ENCODE measurements at regions not wholly inside any gene's neighbourhood (a gene's known extent, or its start where the extent isn't known, plus 50 kb on each side); places are given as distances from the start of the nearest gene placed in this dataset.

DNA sequence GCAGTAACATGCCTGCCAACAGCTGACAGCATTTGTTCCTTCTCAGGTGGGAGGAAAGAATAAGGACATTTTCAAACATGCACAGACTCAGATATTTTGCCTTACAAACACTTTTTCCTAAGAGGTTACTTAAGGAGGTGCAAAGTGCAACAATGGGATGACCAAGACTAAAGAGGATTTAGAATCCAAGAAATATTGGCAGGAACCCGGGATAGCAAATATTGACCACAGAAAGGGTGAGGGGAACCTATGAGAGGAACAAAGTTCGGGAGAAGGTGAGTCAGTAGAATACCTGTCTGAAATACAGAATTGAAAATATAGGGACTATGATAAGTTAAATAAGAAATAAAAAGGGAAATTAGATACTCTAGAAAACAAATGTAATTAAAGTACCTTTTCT, 321.9 kb upstream of the EMCN start:
- no peak for DNase-seq

DNA sequence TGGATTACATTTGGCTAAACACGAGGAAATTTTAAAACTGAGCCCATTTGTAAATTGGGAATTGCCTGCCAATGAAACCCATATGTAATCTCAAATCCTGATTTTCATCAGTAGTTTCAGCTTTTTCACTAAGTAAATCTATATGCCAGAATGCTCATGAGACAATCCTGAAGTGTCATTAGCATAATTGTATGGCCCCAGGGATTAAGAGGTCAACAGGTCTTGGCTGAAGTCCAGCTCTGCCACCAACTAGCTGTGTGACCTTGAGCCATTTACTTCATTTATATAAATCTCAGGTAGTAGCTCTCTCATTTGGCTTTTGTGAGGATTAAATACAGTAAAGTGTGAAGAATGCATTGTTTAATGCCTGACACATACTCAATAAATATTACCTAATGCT, 320.5 kb upstream of the EMCN start:
- DNase-seq, result no peak

DNA sequence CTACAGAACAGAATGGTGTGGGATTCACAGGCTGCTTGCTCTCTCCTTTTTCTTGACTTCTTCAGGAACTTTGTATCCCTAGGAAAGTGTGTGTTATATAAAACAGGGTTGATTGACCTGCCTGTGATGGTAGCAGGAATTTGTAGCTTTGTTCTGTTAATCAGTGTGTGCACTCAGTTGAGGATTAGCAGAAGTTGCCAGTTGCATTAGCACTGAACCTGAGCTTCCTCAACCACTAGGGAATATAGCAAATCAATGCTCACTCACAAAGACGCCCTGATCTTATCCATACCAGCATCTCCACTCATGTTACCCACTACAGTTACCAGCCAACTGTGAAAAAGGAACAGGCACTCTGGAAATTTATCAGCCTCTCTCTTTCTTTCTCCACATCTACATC, 319.1 kb upstream of the EMCN start:
- no peak for DNase-seq

DNA sequence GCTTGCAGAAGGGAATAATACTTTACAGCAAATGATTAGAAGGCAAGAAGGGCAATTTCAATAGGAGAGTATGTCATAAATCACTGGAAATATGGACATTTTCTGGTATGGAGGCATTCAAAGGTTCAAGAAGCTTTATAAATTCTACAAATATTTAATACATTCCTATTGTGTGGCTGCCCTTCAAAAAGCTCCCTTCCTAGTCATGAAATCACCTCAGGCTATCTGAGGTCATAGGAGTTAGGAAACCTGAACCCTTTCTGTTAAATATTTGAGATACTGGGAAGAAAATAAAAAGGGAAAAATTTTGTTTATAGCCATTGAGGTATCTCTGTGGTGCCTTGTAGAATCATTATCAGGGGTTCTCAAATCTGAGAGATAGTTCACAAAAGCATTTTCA, 316.8 kb upstream of the EMCN start:
- DNase-seq, result no peak

DNA sequence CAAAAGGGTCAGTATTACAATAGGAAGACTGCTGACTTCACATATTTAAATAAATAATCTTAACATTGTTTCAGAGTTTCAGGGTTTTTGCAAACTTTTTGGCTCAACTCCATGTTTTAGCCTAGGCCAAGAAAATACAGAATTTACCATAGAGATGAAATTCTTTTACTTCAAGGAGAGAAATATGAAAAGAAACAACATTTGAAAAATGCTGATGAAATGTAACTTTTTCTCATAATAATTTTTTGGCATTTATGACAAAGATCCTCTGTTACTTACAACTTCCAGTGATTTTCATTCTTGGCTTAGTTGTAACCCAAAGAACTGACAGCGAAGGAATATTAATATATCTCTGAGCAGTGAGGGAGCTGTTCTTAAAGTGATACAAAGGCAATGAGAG, 316.1 kb upstream of the EMCN start:
- DNase-seq, result no peak

DNA sequence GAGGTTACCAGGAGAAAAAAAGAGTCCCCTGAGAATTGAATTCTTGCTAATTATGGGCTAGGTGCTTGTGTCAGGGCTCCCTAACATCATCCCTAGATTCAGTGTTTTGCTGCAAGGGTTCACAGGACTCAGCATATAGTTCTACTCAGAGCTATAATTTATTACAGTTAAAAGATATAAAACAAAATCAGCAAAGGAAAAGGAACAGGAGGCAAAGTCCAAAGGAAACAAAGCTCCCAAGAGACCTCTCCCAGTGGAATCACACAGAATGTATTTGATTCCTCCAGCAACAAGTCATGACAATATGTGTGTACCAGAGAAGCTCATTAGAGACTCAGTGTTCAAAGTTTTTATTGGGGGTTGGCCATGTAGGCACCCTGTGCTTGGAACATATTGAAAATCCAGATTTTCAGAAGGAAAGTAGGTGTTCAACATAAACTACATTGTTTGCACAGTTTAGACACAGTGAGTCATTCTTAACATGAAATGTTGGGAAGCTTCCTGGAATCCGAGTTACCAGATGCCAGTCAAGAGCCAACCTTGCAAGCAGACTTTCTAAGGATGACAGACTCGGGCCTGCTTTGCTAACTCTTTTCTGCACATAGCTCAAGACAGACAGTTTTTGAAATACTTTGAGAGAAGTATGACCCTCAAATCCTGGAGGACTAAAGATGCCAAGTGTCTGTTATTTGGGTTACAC, 311.3 kb upstream of the EMCN start:
- no peak for DNase-seq

DNA sequence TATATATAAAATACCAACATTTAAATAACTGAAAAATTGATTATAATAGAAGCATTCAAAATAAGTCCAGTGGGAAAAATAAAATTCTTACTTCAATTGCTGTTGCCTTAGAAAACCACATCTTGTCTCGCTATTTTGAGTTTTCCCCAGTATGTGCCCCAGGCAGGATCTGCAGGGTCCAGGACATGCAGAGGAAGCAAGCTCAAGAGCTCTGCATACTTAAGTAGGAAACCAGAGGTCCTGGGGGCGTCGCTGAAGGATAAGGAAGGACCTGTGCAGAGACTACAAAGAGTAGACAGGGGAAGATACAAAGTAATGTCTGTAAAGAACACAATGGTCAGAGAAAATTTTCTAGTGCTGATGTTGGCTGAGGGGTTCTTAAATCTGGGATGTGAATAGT, 310.5 kb upstream of the EMCN start:
- no peak for DNase-seq

DNA sequence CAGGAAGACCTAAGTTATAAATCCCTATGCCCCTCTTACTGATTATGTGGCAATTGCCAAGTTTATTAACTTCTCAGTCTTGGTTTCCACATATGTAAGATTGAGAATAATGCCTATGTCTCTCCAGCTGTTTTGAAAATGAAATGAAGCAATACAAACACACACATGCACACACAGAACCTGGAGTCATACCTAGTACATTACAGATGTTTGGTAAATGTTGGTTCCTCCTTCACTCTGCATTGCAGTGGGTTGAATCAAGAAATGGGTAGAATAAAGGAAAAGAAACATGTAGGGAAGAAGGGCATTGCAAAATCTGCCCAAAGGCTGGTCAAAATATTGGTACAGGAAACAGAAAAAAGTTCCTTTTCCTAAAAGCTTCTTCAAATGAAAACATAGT, 309.9 kb upstream of the EMCN start:
- no peak for DNase-seq

DNA sequence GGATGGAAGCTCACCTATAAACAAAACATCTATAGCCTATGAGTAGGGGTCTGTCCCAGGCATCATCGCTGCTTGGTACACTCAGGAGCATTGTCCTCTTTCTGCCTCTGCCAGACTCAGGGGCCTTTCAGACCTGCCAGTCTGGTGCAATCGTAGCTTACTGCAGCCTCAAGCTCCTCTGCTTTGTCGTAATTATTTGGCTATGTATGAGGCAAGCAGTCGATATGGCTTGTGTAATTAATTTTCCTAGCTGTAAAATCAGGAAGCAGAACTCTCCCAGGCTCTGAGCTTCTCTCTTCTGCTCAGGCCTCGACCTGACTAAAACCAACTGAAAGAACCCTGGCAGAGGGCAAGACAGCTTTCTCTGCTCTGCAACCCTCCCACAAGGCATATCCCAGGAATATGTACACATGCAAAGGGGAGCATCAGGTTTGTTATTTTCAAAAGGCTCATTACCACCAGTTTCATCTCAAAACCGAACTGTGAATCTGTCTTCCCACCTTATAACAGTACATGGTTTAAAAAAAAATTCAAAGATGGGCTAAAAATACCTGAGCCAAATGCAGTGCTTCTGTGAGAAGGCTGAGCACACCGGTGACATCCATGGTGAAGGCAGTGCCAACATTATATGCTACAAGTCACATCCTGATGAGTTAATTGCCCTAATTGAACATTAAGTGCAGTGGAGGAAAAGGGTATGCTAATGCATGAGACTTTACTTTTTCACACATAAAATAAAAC, 309.2 kb upstream of the EMCN start:
- no peak for DNase-seq

DNA sequence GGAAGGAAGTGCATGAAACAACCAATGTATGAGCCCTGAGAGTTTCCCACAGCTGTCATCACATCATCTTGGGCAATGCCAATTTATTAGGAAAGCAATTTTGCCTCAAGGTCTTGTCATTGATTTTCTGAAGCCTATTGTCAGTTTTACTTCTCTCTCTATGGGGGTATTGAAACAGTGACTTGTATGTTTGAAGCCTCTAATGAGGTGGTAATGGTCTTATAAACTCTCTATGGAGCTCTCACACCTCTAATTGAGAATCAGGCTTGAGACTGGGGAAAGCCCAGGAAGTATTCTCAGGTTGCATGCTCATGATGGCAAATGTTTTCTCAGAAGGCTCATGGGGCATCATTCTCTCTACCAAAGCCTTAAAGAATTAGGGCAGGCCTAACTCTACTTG, 308.2 kb upstream of the EMCN start:
- no peak for DNase-seq

DNA sequence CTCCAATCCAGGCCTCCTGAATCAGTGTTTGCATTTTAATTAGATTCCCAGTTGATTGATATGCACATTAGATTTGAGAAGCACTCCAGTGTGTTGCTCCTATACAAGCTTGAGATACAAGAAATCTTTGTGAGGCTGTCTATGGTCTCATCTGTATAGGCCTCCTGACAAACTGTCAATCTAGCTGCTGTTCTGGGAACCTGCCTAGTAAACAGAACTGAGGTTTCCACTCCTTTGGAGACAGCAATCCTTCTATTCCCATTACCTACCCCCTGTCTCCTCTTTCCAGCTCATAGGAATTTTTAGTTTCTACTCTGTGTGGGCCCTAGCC, 306.1 kb upstream of the EMCN start:
- no peak for DNase-seq

DNA sequence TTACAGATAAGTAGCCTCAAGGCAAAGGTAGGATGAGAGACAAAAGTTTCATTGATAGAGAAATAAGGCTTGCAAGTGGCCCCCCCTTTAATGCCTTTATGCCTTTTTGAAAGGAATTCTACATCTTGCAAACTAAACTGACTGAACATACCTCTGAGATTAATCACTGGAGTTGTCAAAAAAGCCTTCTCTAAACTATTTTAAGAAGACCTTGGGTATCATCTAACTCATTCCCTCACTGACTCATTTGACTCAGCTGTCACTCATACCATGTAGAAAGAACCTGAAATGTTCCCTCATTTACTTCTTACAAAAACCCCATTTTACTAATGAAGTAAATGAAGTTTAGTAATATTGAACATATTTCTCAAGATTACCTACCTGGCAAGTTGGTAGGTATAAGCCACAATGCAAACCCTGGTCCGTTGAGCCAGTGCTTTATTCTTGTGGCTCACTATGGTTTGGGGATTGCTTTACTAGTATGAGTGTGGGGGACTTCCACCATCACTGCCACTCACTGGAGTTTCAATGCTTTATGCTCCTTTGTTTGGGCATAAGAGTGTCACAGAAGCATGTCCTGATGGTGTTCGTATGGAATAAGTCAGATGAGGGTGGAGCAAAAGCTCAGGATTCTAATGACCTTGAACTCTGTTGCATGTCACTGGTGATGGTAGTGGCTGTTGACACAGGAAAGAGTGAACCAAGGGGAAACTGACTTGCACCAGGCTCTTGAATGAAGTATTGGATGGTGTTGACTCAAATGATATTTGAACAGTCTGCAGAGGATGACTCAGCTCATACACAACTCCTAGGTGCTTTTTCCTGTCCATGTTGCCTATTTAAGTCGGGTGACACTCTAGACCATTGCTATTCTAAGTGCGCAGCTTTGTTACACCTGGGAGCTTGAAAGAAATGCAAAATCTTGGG, 305.5 kb upstream of the EMCN start:
- DNase-seq, result no peak

DNA sequence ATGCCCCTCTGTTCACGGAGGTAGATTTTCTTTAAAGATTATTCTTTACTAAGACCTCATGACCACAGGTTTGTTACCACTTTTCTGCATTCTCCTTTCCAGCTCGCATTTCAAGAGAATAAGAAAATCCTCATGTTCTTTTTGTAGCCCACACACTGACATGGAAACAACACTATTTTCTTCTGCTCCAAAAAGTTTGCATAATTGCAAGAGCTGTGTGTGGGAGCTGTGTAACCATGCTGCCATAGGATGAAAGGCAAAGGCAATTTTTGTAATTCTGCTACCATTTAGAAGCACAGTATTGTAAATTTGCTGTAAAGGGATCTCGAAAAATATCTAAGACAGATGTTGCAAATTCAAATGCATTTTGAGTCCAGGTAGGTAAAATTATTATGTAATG, 302.4 kb upstream of the EMCN start:
- DNase-seq, result no peak

DNA sequence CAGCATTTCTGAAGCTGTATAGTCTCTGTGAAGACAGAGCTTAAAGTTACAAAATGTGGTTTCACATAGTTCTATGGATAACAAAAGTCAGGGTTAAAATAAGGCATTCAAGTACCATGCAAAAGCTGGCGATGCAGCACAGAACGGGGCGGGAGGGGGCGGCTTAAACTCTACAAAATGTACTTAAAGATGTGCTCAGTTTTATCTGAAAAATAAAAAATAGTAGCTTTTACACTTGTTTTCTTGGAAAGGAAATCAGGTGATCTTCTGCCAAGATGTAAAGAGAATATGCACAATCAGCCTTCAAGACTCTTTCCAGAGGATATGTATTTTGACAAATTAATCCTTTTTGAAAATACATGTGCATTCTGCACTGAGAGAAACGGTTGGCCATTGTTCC, 301.7 kb upstream of the EMCN start:
- DNase-seq, result no peak

DNA sequence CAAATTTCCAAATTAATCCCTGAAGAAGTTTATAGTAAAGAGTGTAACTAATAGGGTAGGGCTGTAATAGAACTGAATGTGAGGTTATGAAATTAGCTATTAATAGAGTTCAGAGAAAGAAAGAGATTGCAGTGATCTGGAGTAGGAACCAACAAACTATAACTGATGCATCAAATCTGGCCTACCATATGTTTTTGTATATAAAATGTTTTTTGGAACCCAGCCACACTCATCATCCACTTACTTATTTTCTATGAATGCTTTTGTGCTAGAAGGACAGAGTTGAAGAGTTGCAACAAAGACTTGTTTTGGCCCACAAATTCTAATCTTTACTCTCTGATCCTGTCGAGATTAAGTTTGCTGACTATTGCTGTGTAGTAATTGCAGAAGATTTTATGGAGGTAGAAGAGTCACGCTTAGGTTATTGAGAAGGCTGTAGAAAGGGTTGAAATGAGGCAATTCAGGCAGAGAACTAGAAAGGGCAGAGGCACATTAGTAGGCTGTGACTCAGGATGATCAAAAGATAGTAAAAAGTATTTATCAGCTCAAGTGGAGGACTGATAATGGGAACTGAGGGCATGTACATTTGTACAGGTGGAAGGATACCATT, 298.7 kb upstream of the EMCN start:
- DNase-seq, result no peak

DNA sequence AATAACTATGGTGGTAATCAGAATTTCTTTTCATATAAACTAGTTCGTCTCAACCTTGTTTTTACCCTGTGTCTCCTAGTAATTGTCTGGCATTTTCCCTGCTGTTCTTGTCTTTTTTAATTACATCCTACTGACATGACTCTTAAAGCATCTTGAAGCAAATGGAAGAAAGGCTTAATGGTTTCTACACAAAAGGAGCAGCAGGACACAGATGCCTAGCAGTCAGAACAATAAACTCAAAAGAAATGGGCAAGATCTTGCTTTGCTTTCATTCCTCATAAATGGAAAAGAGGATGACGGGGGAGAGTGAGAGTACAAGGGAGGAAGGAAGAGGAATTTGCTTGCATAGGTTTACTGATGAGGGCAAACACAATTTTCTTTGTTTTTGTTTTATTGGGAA, 293.2 kb upstream of the EMCN start:
- no peak for DNase-seq

DNA sequence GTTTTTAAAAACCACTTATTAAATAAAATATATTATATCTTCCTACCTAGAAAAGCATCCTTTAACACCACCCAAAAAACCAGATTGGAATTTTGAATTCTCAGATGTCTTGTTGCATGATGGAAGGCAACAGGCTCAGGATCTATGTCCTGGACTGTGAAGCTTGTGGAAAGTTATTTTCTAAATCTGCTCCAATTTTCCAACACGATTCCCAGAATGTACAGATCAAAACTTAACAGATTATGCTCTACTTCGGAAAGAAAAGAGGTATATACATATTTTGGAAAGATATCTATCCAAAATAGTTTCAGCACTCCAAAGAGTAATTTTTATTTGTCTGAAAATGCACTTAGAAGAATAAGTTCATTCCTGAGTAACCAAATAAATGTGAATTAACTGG, 291.7 kb upstream of the EMCN start:
- DNase-seq, result no peak

DNA sequence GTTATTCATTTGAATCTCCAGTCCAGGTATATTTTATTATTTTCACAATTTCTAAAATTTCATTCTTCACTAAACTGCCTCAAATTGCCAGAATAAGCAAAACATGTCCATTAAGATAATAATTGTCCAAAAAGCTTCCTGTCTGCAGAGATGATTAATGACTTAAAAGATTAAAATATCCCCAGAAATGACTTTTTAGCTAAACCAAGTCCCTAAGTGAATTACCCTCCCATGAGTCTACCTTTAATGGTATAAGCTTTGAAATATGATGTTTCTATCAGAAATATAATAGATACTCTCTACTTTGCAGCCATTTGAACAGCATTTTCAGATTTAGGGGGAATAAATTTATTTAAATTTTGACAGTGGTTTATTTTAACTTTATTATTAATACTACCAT, 289.2 kb upstream of the EMCN start:
- no peak for DNase-seq

DNA sequence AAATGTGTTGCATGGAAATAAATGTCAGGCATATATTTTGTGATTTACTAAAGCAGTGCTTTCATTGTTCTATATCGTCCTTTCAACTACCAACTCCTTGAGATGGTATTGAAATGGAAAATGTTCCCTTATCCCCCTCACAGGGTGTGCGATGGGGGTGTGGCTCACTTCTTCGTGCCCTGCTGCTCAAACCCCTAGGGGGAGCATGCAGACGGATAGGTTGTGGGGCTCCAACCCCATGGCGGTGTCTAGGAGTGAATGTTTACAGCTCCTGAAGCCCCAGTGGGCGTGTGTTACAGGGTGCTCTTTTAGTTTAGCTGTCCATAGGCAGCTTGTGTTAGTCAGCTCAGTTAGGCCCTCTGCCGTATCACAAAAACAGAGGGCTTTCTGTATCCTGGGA, 287.7 kb upstream of the EMCN start:
- no peak for DNase-seq

DNA sequence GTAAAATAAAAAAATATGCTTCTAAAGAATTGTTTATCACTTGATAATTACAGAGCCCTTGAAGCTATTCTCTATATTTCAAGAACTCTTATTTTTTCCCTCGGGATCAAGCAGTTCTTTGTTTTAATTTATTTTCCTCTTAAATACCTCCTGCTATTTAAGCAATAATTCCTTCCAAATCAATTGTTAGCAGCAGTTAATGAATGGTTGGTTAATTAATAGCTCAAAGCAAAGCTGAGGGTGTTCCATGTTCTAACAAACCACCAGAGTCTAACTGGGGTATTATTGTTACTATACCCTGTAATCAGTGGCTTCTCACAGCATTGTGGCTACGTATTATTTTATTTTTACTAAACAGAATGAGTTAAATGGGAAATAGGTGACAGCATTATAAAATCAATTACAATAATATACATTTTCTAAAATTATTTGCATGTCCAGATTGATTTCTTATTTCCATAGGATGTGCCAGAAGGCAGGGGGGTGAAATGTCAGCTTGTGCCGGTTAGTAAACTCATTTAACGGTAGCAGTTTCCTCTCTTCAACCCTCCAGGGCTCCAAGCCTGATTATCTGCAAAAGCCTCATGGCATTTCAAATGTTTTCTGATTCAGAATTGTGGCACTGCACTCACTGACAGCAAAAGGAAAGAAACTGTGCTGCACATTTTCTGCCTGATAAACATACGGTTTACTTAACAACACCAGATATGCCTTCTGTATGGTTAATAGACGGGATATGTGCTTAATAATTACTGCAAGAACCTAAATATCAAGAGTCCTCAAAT, 286.9 kb upstream of the EMCN start:
- no peak for DNase-seq

DNA sequence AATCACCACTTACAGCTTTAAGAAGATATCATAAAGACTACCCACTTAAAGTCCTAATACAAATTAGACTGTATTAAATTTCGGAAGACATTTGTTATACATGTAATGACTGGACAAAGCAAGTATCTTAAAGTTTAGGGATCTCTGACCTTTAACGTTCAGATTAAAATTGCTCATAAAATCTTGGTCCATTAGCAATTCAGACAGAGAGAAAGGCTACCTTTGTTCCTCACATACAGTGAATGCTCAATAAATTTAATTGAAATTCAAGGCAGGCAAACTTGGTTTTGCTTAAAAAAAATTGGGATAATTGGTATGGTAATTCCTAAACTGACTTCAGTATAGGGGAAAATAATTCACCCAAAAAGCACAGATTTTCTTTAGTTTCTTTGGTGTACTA, 285.9 kb upstream of the EMCN start:
- DNase-seq, result no peak

DNA sequence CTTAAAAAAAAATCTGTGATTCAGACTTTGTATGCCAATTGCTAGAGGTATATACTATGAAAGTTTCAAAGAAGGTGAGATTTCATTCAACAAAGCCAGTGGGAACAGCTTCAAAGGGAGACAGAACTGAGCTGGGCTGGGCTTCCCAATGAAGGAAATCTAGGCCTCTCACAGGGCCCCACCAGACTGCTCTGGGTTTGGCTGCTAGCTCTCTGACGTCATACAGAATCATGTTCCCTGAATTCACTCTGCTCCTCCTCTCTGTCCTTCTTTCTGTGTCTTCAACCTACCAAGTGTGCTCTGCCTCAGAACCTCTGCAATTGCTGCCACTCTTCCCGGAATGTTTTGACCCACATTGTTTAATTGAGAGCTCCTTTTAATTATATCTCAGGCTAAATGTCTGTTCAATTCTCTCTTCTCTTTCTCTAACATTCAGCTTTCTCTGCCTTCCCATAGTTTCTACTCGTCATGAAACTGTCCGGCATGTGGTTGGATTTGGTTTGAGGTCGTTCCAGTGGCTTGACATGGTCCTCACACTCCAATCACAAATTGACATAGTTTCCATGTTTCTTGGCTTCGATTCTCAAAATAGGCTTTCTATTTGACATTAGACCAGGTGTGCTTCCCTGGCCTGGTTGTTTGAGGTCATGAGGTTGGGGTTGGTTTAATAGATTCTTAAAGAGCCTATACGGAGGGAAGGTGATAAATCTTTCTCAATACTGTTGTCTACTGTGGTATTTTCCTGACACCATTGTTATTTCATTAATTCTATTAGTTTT, 282.1 kb upstream of the EMCN start:
- no peak for DNase-seq
